ENCODE measurements at regions not wholly inside any gene's neighbourhood (a gene's known extent, or its start where the extent isn't known, plus 50 kb on each side); places are given as distances from the start of the nearest gene placed in this dataset.

DNA sequence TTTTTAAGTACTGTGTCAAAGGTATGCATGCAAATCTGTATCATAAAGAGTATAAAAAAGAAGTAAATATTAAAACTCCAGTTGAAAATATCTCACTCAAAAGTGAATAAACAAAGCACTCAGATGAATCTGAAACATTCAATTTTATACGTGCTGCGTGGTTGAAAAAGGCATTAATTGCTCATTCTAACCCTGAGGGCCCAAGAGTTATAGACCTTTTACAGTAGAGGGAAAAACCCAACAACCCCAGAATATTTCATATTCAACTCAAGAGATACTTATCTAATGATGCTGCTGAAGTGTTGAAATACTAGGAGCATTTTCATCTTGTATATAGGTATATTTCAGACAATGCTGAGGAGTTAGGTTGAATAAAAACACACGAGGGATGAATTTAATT is 862.8 kb upstream of the CITED2 start:
- TF ChIP-seq, protein P1, sequence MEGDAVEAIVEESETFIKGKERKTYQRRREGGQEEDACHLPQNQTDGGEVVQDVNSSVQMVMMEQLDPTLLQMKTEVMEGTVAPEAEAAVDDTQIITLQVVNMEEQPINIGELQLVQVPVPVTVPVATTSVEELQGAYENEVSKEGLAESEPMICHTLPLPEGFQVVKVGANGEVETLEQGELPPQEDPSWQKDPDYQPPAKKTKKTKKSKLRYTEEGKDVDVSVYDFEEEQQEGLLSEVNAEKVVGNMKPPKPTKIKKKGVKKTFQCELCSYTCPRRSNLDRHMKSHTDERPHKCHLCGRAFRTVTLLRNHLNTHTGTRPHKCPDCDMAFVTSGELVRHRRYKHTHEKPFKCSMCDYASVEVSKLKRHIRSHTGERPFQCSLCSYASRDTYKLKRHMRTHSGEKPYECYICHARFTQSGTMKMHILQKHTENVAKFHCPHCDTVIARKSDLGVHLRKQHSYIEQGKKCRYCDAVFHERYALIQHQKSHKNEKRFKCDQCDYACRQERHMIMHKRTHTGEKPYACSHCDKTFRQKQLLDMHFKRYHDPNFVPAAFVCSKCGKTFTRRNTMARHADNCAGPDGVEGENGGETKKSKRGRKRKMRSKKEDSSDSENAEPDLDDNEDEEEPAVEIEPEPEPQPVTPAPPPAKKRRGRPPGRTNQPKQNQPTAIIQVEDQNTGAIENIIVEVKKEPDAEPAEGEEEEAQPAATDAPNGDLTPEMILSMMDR (conservative IDR thresholded peaks at IDR 0.05), result no peak
- no peak for TF ChIP-seq EZH2 (IDR thresholded peaks at IDR 0.05; ENCODE audit: low read depth)

Data from PC-9 (cell line).